ENCODE measurements at regions not wholly inside any gene's neighbourhood (a gene's known extent, or its start where the extent isn't known, plus 50 kb on each side); places are given as distances from the start of the nearest gene placed in this dataset.

GRCh38 chr13:22866221-22866620 is 314.6 kb upstream of the SGCG start:
- ATAC-seq (no peak), DNase-seq (no peak)
- H3K27me3 ChIP-seq = no peaks in the 10 kb centered on the region
- H3K9me3 ChIP-seq = no peaks in the 10 kb centered on the region
- no peak overlapping the region for H3K4me3 ChIP-seq
- intact Hi-C loops (cut with DNase I) = no loop called here
- H3K36me3 ChIP-seq = no peaks in the 10 kb centered on the region
- 95% methylated on average over 9 of the region's 9 CpGs for whole genome bisulfite sequencing, 2 donors
- TF ChIP-seq, protein P1, sequence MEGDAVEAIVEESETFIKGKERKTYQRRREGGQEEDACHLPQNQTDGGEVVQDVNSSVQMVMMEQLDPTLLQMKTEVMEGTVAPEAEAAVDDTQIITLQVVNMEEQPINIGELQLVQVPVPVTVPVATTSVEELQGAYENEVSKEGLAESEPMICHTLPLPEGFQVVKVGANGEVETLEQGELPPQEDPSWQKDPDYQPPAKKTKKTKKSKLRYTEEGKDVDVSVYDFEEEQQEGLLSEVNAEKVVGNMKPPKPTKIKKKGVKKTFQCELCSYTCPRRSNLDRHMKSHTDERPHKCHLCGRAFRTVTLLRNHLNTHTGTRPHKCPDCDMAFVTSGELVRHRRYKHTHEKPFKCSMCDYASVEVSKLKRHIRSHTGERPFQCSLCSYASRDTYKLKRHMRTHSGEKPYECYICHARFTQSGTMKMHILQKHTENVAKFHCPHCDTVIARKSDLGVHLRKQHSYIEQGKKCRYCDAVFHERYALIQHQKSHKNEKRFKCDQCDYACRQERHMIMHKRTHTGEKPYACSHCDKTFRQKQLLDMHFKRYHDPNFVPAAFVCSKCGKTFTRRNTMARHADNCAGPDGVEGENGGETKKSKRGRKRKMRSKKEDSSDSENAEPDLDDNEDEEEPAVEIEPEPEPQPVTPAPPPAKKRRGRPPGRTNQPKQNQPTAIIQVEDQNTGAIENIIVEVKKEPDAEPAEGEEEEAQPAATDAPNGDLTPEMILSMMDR (IDR thresholded peaks at IDR 0.05) = no peak
- no peak overlapping the region for H3K27ac ChIP-seq
- H3K4me1 ChIP-seq = no peaks in the 10 kb centered on the region

GRCh38 chr13:22871231-22871630 is 309.5 kb upstream of the SGCG start:
- ATAC-seq = no peak
- intact Hi-C loops (cut with DNase I) = no loop called here

GRCh38 chr13:22874839-22875238 is 305.9 kb upstream of the SGCG start:
- no peak overlapping the region for H3K4me3 ChIP-seq
- ATAC-seq (no peak), DNase-seq (no peak)
- no peak overlapping the region for H3K27ac ChIP-seq
- TF ChIP-seq, protein P1 (IDR thresholded peaks at IDR 0.05) = no peak
- no peaks in the 10 kb centered on the region for H3K36me3 ChIP-seq
- H3K4me1 ChIP-seq = no peaks in the 10 kb centered on the region
- H3K9me3 ChIP-seq = peaks cover 0 to 11% (median 0%) of the 10 kb centered on the region in 11 donors
- 66 to 76% methylated on average over 1 of the region's 1 CpG for WGBS, 2 donors
- no peaks in the 10 kb centered on the region for H3K27me3 ChIP-seq
- intact Hi-C loops (cut with DNase I) = no loop called here

More at GRCh38 chr13:22871231-22871630, 309.5 kb upstream of the SGCG start:
- TF ChIP-seq, protein P1 (IDR thresholded peaks at IDR 0.05) = no peak
- H3K27me3 ChIP-seq = no peaks in the 10 kb centered on the region
- peaks cover 0 to 7% (median 0%) of the 10 kb centered on the region in 11 donors for H3K9me3 ChIP-seq
- WGBS, 2 donors = 71 to 72% methylated on average over 2 of the region's 2 CpGs
- no peak for DNase-seq
- H3K4me1 ChIP-seq = no peaks in the 10 kb centered on the region
- H3K27ac ChIP-seq = no peak overlapping the region
- no peaks in the 10 kb centered on the region for H3K36me3 ChIP-seq
- H3K4me3 ChIP-seq = no peak overlapping the region

GRCh38 chr13:22877421-22877820 is 303.4 kb upstream of the SGCG start:
- peaks cover 0 to 11% (median 0%) of the 10 kb centered on the region in 11 donors for H3K9me3 ChIP-seq
- TF ChIP-seq, protein P1 (IDR thresholded peaks at IDR 0.05) = no peak
- H3K27ac ChIP-seq = no peak overlapping the region
- ATAC-seq (no peak), DNase-seq (no peak)
- H3K36me3 ChIP-seq = no peaks in the 10 kb centered on the region
- H3K4me3 ChIP-seq = no peak overlapping the region
- no peaks in the 10 kb centered on the region for H3K4me1 ChIP-seq
- 84 to 92% methylated on average over 4 of the region's 4 CpGs for WGBS, 2 donors
- H3K27me3 ChIP-seq = no peaks in the 10 kb centered on the region
- intact Hi-C loops (cut with DNase I) = no loop called here
